SK-N-SH (cell line): ENCODE measurements at regions not wholly inside any gene's neighbourhood (a gene's known extent, or its start where the extent isn't known, plus 50 kb on each side); places are given as distances from the start of the nearest gene placed in this dataset.

ENCODE experiments used
- CTCF ChIA-PET: fragments of 300-600, 350-600 bp; formaldehyde crosslinking; extraction: SDS; loops from one replicate; lab custom pipeline; 2021; lab: Yijun Ruan, JAX
- POLR2A ChIA-PET: fragments of 350-600 bp; sonication (Branson Sonifier 250); formaldehyde crosslinking; extraction: SDS; loops from one replicate; lab custom pipeline; 2020; ENCODE audit warnings: antibody characterized with exemption, inconsistent platforms; lab: Yijun Ruan, JAX
- DNase-seq: peaks from one replicate; pipeline ENCODE4 v3.0.0; 2012
- H2AFZ ChIP-seq: fragments of 200-600 bp; sonication (generic); 2 replicates; pipeline ENCODE4 v1.8.1; 2016; ENCODE audit warnings: antibody characterized with exemption, mild to moderate bottlenecking, low read depth
- H3F3A ChIP-seq: fragments of 200-600 bp; sonication (generic); replicated peaks from 2 replicates; pipeline ENCODE3; 2016; ENCODE audit warnings: antibody characterized with exemption, mild to moderate bottlenecking; ENCODE audit not compliant: insufficient read depth
- H3K27ac ChIP-seq, 2 experiments: fragments of 200-500 bp in 1 of 2; fragments of 200-600 bp in 1 of 2; sonication (Bioruptor generic) in 1 of 2; sonication (generic), shearing (Covaris generic) in 1 of 2; 2 replicates each; pipeline versions ENCODE4 v1.5.1 to v1.6.1; 2014 to 2016; ENCODE audit warnings: low read depth in 2 of 2, inconsistent platforms in 1 of 2, low read length in 1 of 2, mild to moderate bottlenecking in 1 of 2, mixed read lengths in 1 of 2
- H3K27me3 ChIP-seq: fragments of 200-600 bp; sonication (generic), shearing (Covaris generic); 2 replicates; pipeline ENCODE4 v1.6.1; 2016; ENCODE audit warnings: mixed run types; ENCODE audit not compliant: insufficient read depth
- H3K36me3 ChIP-seq, 2 experiments: fragments of 200-500 bp in 1 of 2; fragments of 200-600 bp in 1 of 2; sonication (Bioruptor generic) in 1 of 2; sonication (generic) in 1 of 2; replicated peaks in 1 of 2; 2 replicates each; pipeline versions ENCODE3 to v1.5.1; 2014 to 2016; ENCODE audit warnings: low read length in 1 of 2, mild to moderate bottlenecking in 1 of 2; ENCODE audit not compliant: insufficient read depth in 2 of 2, control insufficient read depth in 1 of 2
- H3K4me1 ChIP-seq, 2 experiments: fragments of 200-500 bp in 1 of 2; fragments of 200-600 bp in 1 of 2; sonication (Bioruptor generic) in 1 of 2; sonication (generic), shearing (Covaris generic) in 1 of 2; 2 replicates each; pipeline versions ENCODE4 v1.5.1 to v1.6.1; 2014 to 2016; ENCODE audit warnings: low read depth in 1 of 2, low read length in 1 of 2, mixed run types in 1 of 2; ENCODE audit not compliant: insufficient read depth in 2 of 2, control insufficient read depth in 1 of 2
- H3K4me2 ChIP-seq: fragments of 200-600 bp; sonication (generic), shearing (Covaris generic); 2 replicates; pipeline ENCODE4 v1.6.1; 2017; ENCODE audit warnings: mixed run types
- H3K4me3 ChIP-seq, 2 experiments: fragments of 200-500 bp in 1 of 2; fragments of 200-600 bp in 1 of 2; sonication (Bioruptor generic) in 1 of 2; sonication (generic), shearing (Covaris generic) in 1 of 2; 2 replicates each; pipeline versions ENCODE4 v1.5.1 to v1.8.1; 2014 to 2016; ENCODE audit warnings: low read depth in 2 of 2, inconsistent platforms in 1 of 2, low read length in 1 of 2, mild to moderate bottlenecking in 1 of 2, mixed read lengths in 1 of 2, moderate library complexity in 1 of 2
- H3K79me2 ChIP-seq: fragments of 200-600 bp; sonication (generic); 2 replicates; pipeline ENCODE4 v1.8.1; 2017; ENCODE audit warnings: mild to moderate bottlenecking; ENCODE audit not compliant: insufficient read depth
- H3K9ac ChIP-seq: fragments of 200-600 bp; sonication (generic); 2 replicates; pipeline ENCODE4 v1.6.1; 2017; ENCODE audit warnings: mixed run types
- H3K9me2 ChIP-seq: fragments of 200-600 bp; sonication (generic); 2 replicates; pipeline ENCODE4 v1.6.1; 2017; ENCODE audit warnings: mixed run types
- H3K9me3 ChIP-seq: fragments of 200-600 bp; sonication (generic); 2 replicates; pipeline ENCODE4 v1.6.1; 2017; ENCODE audit warnings: mixed run types, mild to moderate bottlenecking, moderate library complexity
- H4K20me1 ChIP-seq: fragments of 200-600 bp; sonication (generic); 2 replicates; pipeline ENCODE4 v1.6.1; 2017; ENCODE audit warnings: mild to moderate bottlenecking, mixed run types; ENCODE audit not compliant: insufficient read depth
- CHD2 ChIP-seq: fragments of 150-350 bp; IDR thresholded peaks from 2 replicates; pipeline ENCODE4 v1.6.1; 2018; ENCODE audit warnings: low read length; ENCODE audit not compliant: partially characterized antibody
- ELF1 ChIP-seq: IDR thresholded peaks from 2 replicates; pipeline ENCODE4 v1.4.0; 2012
- EP300 ChIP-seq, 2 experiments: IDR thresholded peaks; 2 replicates each; pipeline versions ENCODE4 v1.4.0 to v1.6.1; 2012; ENCODE audit warnings: borderline replicate concordance in 1 of 2, low read depth in 1 of 2, low read length in 1 of 2
- FOXM1 ChIP-seq: IDR thresholded peaks from 2 replicates; pipeline ENCODE4 v1.4.0; 2012; ENCODE audit warnings: low read depth, mild to moderate bottlenecking
- GATA2 ChIP-seq: sonication (generic); formaldehyde crosslinking; IDR thresholded peaks from 2 replicates; pipeline ENCODE4 v1.5.0; 2020; ENCODE audit warnings: mild to moderate bottlenecking, missing genetic modification reagents
- JUND ChIP-seq: IDR thresholded peaks from 2 replicates; pipeline ENCODE4 v1.4.0; 2012
- MEF2A ChIP-seq: IDR thresholded peaks from 2 replicates; pipeline ENCODE4 v1.4.0; 2012; ENCODE audit warnings: low read depth, borderline replicate concordance
- NFIC ChIP-seq: IDR thresholded peaks from 2 replicates; pipeline ENCODE4 v1.4.0; 2012; ENCODE audit warnings: borderline replicate concordance
- NRF1 ChIP-seq: IDR thresholded peaks from 2 replicates; pipeline ENCODE4 v1.6.1; 2012; ENCODE audit warnings: low read depth, mild to moderate bottlenecking, low read length
- RAD21 ChIP-seq: IDR thresholded peaks from 2 replicates; pipeline ENCODE4 v1.6.1; 2012; ENCODE audit warnings: mild to moderate bottlenecking, low read length
- REST ChIP-seq: IDR thresholded peaks from 2 replicates; pipeline ENCODE4 v1.6.1; 2012; ENCODE audit warnings: mild to moderate bottlenecking, low read depth, low read length, moderate library complexity
- SMC3 ChIP-seq: IDR thresholded peaks from 2 replicates; pipeline ENCODE4 v1.6.1; 2012; ENCODE audit warnings: low read depth, low read length, improper control_type of control experiment
- USF2 ChIP-seq: fragments of 150-350 bp; IDR thresholded peaks from 2 replicates; pipeline ENCODE4 v1.6.1; 2017; ENCODE audit warnings: antibody characterized with exemption, low read length, low read depth, borderline replicate concordance
- YY1 ChIP-seq: IDR thresholded peaks from 2 replicates; pipeline ENCODE4 v1.4.0; 2012; ENCODE audit warnings: low read depth, mild to moderate bottlenecking
- ZBTB33 ChIP-seq: IDR thresholded peaks from 2 replicates; pipeline ENCODE4 v1.4.0; 2012; ENCODE audit warnings: low read depth, borderline replicate concordance
- WGBS: methylation state at CpG from one replicate; pipeline ENCODE4 v1.1.6; 2017; ENCODE audit warnings: low lambda C conversion rate; 5-methylcytosine and 5-hydroxymethylcytosine counted together

GRCh38 chr6:87922196-87922946 is 125.3 kb upstream of the SPACA1 start:
- CTCF ChIA-PET = interaction anchor here (1.3 to 2.3 kb wide), 5 partner anchors 8 to 948 kb away, joined by 3 to 9 read pairs (median 5); no protein-coding TSS in a partner anchor
- Histone ChIP-seq H3F3A (no peaks in the 10 kb centered on the region), H3K4me2 (no peak overlapping the region), H3K4me1 (no peaks in the 10 kb centered on the region; a peak in 1 of 4 replicates), H3K27ac (no peak overlapping the region), H3K9me2 (no peaks in the 10 kb centered on the region), H3K9ac (no peak overlapping the region), H3K9me3 (no peaks in the 10 kb centered on the region)
- TF ChIP-seq CHD2 = no peak
- no peak for TF ChIP-seq RAD21
- TF ChIP-seq SMC3 = no peak
- no peak for TF ChIP-seq FOXM1
- TF ChIP-seq NFIC = no peak
- no peak for TF ChIP-seq JUND
- no peak for TF ChIP-seq EP300 (IDR thresholded peaks at IDR 0.05; ENCODE audit: borderline replicate concordance in 1 of 2, low read depth in 1 of 2, low read length in 1 of 2)
- no peak for TF ChIP-seq ELF1
- no peak for TF ChIP-seq USF2
- TF ChIP-seq GATA2 (CRISPR knock-in tag) = no peak
- TF ChIP-seq NRF1 = no peak
- no peak for TF ChIP-seq REST
- TF ChIP-seq MEF2A = no peak
- no peak for TF ChIP-seq ZBTB33
- no peak for TF ChIP-seq YY1
- TF ChIP-seq, all 33 proteins: peak for 0
- no peaks in the 10 kb centered on the region for H3K36me3 ChIP-seq
- H4K20me1 ChIP-seq = no peaks in the 10 kb centered on the region
- 34% methylated on average over 2 of the region's 2 CpGs for WGBS
- H3K4me3 ChIP-seq = no peak overlapping the region
- POLR2A ChIA-PET = no interaction called here
- no peaks in the 10 kb centered on the region for H3K27me3 ChIP-seq
- DNase-seq = no peak
- no peaks in the 10 kb centered on the region for H3K79me2 ChIP-seq
- H2AFZ ChIP-seq = no peak overlapping the region
